Dedifferentiated amniotic fluid mesenchymal stem cell (primary cell): ENCODE measurements at regions not wholly inside any gene's neighbourhood (a gene's known extent, or its start where the extent isn't known, plus 50 kb on each side); places are given as distances from the start of the nearest gene placed in this dataset.

Experiments
- DNase-seq: peaks from one replicate; pipeline ENCODE4 v3.0.0-alpha.2; 2016; ENCODE audit errors: extremely low spot score

- DNase-seq, result no peak
Observed at GRCh38 chr13:79673310-79673992, 192.5 kb downstream of the NDFIP2 start.

GRCh38 chr13:79671420-79671819 lies 190.5 kb downstream of the NDFIP2 start:
- no peak for DNase-seq

DNA sequence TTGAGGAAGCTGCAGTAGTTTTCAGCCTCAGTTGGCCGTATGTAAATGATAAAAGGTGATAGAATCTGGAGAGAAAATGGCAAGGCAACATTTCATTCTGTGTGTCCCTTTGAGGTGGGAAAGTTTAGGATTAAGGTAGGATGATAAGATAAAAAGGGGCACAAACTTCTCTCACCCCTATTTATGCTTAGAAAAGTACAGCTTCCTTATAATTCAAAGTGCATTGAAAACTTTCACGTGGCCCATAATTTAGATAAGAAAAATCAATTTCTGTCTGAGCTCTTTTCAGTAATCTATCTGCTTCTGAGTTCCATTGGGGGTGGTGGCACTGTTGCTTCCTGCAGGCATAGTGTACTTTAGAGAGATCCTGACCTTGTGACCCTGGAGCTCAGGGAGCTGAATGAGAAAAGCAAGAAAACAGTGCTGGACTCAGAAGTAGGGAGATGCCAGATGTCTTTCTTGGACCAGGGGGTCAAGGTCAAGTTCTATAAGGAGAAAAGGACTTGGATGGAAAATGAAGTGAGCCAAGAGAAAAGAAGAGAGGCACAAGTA lies 187.3 kb downstream of the NDFIP2 start:
- no peak for DNase-seq

- no peak for DNase-seq
Observed at GRCh38 chr13:79667771-79668170, 186.8 kb downstream of the NDFIP2 start.

- DNase-seq, result no peak
Observed at GRCh38 chr13:79663977-79664636, 183.2 kb downstream of the NDFIP2 start.

- no peak for DNase-seq
Observed at GRCh38 chr13:79663435-79663834, 182.5 kb downstream of the NDFIP2 start.

- DNase-seq, result no peak
Observed at GRCh38 chr13:79662882-79663281, 181.9 kb downstream of the NDFIP2 start.

DNA sequence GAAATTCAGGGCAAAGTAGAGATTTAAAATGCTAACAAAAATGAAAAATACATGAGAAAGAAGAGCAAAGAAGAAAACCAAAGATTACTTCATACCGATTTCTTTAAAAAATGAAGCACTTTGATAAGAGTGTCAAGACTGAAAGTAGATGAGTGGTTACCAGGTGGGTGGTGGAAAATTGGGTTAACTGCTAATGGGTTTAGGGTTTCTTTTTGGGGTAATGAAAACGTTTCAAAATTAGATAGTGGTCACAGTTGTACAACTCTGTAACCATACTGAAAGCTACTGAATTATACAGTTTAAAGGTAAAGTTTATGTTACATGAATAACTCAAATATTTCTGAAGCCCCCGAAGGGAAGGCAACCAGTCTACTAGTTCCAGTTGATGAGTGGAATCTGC lies 179.4 kb downstream of the NDFIP2 start:
- DNase-seq, result no peak

GRCh38 chr13:79659121-79659521 lies 178.2 kb downstream of the NDFIP2 start:
- no peak for DNase-seq

DNA sequence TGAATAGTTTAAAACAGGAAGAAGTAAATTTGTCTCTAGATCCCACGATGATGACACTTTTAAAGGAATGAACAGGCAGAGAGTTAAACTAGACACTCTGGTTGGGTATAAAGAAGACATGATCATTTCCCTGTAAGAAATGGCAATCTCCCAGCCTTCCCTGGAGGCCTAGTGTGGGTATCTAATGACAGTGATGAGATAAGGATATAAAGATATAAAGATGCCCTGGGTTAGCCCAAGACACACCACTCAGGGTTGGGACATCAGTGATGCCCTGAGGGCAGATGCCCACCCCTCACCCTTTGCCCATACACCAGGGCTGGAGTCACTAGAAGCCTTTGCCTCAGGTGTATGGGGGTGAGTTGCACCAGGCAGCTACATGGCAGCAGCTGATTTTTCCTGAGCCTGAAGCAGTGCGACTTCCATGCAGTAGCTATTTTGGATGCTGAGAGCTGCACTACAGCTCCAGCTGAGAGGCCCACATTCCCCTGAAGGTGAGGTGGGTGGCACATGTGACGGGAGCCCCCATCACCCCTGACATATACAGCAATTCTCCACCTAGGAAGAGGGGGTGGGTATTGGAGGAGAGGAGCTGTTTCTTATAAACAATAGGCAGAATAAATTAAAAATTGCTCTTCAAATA lies 177.5 kb downstream of the NDFIP2 start:
- DNase-seq, result no peak

DNA sequence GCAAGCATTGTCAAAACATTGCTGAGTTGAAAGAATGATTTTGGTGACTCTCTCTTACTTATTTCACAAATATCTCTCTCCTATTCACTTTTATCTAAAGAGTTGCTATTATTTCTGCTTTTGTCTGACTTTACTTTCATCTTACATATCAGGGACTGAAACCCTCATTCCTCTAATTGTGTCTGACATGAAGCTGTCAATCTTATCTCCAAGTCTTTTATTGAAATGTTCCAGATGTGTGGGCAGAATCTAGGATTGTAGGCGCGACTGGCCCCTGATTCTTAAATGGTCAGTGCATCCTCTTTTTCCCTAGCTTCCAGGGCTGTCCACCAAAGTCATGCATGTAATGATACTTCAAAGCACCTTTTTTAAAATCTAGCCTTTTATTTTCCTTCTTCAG lies 174.6 kb downstream of the NDFIP2 start:
- no peak for DNase-seq

DNA sequence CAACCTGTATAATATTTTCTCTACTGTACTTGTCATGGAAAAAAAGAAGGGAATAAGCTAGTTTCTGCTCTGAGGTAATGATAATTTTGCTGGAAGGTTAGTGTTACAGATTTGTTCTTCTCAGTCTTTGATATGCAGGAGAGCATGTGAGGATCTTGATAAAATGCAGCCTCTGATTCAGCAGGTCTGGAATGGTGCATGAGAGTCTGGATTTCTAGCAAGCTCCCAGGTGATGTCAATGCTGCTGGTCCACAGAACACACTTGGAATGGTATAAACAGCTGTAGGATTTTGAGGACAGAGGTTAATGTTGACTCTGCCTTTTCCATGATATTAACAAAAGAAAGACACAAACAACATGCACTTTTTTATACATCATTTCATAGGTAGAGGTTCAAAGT lies 173.6 kb downstream of the NDFIP2 start:
- DNase-seq, result no peak

DNA sequence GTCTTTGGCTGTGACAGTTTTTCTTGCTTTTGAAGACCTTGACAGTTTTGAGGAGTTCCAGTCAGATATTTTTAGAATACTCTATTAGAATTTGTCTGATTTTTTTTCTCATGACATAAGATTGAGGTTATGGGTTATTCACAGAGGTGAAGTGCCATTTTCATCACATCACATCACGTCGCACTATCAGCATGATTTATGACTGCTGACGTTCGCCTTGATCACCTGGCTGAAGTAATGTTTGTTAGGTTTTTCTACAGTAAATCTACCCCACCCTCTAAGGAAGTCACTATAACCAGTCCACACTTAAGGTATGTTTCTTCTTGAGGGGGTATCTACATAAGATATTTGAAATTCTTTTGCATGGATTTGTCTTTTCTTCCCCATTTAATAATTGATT lies 169.7 kb downstream of the NDFIP2 start:
- no peak for DNase-seq

DNA sequence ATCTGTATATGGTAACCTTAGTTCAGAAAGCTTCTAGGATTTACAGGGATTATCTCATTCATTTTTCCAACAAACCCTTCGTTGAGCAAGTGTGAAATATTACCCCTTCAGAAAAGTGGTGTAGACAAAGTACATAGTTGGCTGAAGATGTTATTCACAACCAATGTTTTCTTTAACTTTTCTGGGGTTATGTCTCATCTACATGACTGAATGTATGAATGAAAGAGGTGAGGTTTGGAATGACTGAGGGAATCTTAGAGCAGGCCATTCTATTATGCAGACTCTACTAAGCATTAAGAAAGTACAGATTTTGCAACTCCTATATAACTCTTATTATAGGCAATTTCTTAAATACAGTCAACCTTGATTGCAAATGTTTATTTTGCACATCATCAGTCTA lies 167.2 kb downstream of the NDFIP2 start:
- DNase-seq, result no peak

DNA sequence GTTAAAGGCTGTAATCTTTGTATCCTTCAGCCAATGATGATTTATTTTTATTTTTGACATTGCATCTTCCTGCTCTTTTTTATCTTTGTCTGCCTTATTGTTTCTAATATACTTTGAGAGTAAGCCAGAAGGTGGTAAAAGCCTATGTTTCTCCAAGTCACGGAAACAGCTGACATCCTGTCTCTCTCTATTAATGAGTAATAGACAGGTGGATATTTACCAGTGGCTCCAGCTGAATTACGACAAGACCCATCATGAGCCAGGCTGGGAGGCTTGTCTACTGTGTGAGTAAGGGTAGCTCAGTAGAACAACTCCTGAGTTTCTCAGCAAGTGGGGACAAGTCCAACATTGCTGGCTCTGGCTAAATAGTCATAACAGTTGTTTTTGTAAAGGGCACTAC lies 166.6 kb downstream of the NDFIP2 start:
- DNase-seq, result no peak

GRCh38 chr13:79646880-79647279 lies 165.9 kb downstream of the NDFIP2 start:
- DNase-seq, result no peak

- DNase-seq, result no peak
Observed at GRCh38 chr13:79645569-79645968, 164.6 kb downstream of the NDFIP2 start.

- DNase-seq, result no peak
Observed at GRCh38 chr13:79642596-79642995, 161.6 kb downstream of the NDFIP2 start.

DNA sequence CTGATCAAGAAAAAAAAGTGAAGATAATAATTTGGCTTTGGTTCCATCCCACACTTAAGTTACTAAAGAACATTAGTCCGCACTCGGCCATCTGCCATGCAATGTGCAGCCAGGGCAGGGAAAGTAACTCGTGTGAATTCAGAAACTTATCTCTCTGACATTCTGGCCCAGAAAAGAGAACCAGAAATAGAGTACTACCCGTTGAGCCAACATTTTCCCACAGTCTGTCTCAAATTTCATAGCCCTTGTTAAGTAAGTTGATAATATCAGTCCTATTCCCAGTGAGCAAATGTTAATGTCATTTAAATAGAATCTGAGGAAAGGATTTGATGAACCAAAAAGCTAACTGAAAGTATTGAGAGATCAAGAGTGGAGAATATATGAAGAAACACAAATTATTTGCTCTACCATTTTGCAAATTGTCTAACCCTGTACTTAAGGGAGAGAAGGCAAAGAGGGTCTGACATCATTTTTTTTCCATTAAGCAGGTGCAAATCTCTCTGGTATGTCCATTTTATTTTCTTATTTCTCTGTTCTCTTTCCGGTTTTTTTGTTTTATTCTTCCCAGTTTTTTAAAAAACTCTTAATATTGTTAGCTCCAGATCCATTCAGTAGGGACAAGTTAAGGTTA lies 156.3 kb downstream of the NDFIP2 start:
- no peak for DNase-seq

DNA sequence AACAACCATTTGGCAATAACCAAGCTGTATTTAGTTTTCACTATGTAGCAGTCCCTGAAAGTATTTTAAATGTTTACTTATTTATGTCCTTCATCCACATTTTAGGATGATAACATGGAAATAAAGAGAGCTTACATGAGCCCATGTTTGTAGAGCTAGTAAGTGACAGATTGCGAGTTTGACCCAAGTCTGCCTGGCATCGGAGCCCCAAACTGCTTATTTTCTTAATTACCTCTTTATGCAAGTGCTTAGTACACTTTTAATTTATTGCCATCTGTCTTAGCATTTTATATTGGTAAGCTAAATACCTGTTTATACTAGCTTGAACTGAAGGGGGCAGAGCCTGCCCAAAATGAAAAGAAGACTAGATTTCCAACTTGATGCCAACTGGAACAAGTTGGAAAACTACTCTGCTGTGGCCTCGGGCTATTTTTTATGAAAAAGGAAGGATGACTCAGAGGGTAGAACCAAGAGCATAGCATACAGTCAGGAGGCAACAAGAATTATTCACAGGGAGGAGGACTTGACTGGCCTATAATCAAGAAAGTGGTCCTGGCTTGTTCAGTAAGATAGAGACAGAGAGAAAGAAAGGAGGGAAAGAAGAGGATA lies 150.2 kb downstream of the NDFIP2 start:
- DNase-seq, result peak; percentile 98

DNA sequence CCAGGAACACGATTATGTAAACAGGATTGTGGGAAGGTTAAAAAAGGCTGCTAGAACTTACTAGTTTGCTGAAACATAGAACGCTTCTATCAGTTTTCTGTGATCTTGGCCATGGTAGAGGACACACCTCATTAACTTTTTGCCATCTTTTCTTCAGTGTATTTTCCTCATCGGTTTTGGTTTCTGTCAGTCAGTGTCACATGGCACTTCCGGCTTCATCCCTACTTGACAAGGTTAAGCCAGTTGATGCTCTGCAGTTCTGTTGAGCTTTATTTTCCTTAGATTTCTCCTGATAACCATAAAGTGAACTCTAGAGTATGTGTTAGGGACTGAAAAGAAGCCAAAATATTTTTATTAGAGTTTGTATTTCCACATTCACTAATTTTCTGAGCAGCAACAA lies 147.5 kb downstream of the NDFIP2 start:
- DNase-seq, result no peak

GRCh38 chr13:79626924-79627323 lies 146.0 kb downstream of the NDFIP2 start:
- DNase-seq, result no peak
